GM23248 (cell line): ENCODE measurements at regions not wholly inside any gene's neighbourhood (a gene's known extent, or its start where the extent isn't known, plus 50 kb on each side); places are given as distances from the start of the nearest gene placed in this dataset.

Source experiments
- DNase-seq: peaks from one replicate; pipeline ENCODE4 v3.0.0-alpha.2; 2015
- H2AFZ ChIP-seq: fragments of 200-600 bp; sonication (generic); 2 replicates; pipeline ENCODE4 v1.6.1; 2016; ENCODE audit warnings: antibody characterized with exemption
- H3F3A ChIP-seq: fragments of 200-600 bp; sonication (generic); 2 replicates; pipeline ENCODE4 v1.6.1; 2016; ENCODE audit warnings: mild to moderate bottlenecking, antibody characterized with exemption, mixed run types; ENCODE audit not compliant: insufficient read depth
- H3K27ac ChIP-seq: fragments of 200-600 bp; sonication (generic); 2 replicates; pipeline ENCODE4 v1.5.1; 2016; ENCODE audit warnings: mild to moderate bottlenecking
- H3K27me3 ChIP-seq: fragments of 200-600 bp; sonication (generic); replicated peaks from 2 replicates; pipeline ENCODE4 v1.6.1; 2016; ENCODE audit warnings: mild to moderate bottlenecking; ENCODE audit not compliant: insufficient read depth
- H3K36me3 ChIP-seq: fragments of 200-600 bp; sonication (generic); 2 replicates; pipeline ENCODE4 v1.6.1; 2016; ENCODE audit warnings: low read depth, mild to moderate bottlenecking
- H3K4me1 ChIP-seq: fragments of 200-600 bp; sonication (generic); 2 replicates; pipeline ENCODE4 v1.6.1; 2016; ENCODE audit warnings: mild to moderate bottlenecking; ENCODE audit not compliant: insufficient read depth
- H3K4me2 ChIP-seq: fragments of 200-600 bp; sonication (generic); one replicate; pipeline ENCODE4 v1.6.1; 2016; ENCODE audit warnings: mild to moderate bottlenecking; ENCODE audit not compliant: unreplicated experiment
- H3K4me3 ChIP-seq: fragments of 200-600 bp; sonication (generic); 2 replicates; pipeline ENCODE4 v1.5.1; 2016; ENCODE audit warnings: mild to moderate bottlenecking
- H3K79me2 ChIP-seq: fragments of 200-600 bp; sonication (generic); 2 replicates; pipeline ENCODE4 v1.6.1; 2016; ENCODE audit warnings: mild to moderate bottlenecking; ENCODE audit not compliant: insufficient read depth
- H3K9ac ChIP-seq: fragments of 200-600 bp; sonication (generic); 2 replicates; pipeline ENCODE4 v1.6.1; 2016; ENCODE audit warnings: mild to moderate bottlenecking
- H3K9me2 ChIP-seq: fragments of 200-600 bp; sonication (generic); 2 replicates; pipeline ENCODE4 v1.6.1; 2016; ENCODE audit warnings: mixed run types, mild to moderate bottlenecking, moderate library complexity; ENCODE audit not compliant: insufficient read depth
- H3K9me3 ChIP-seq: fragments of 200-600 bp; sonication (generic); one replicate; pipeline ENCODE4 v1.6.1; 2017; ENCODE audit warnings: low read depth
- H4K20me1 ChIP-seq: fragments of 200-600 bp; sonication (generic); 2 replicates; pipeline ENCODE4 v1.6.0; 2016; ENCODE audit not compliant: insufficient read depth
- EZH2 ChIP-seq: fragments of 200-600 bp; sonication (generic); IDR thresholded peaks from 2 replicates; pipeline ENCODE4 v1.6.1; 2018; ENCODE audit warnings: antibody characterized with exemption, mild to moderate bottlenecking; ENCODE audit not compliant: insufficient read depth, poor library complexity, severe bottlenecking
- EZH2phosphoT487 ChIP-seq: fragments of 200-600 bp; sonication (generic); IDR thresholded peaks from 2 replicates; pipeline ENCODE4 v1.6.1; 2018; ENCODE audit warnings: antibody characterized with exemption, moderate library complexity, mild to moderate bottlenecking, low read depth; ENCODE audit not compliant: insufficient read depth
- WGBS, 2 experiments: methylation state at CpG; one replicate each; pipeline ENCODE4 v1.1.6; 2015 to 2017; ENCODE audit warnings: low lambda C conversion rate in 2 of 2, low coverage in 1 of 2; ENCODE audit errors: missing lambda C conversion rate in 2 of 2; 5-methylcytosine and 5-hydroxymethylcytosine counted together
- in situ Hi-C: fragments of 300-500 bp; cut with MboI; formaldehyde crosslinking; loops from 2 replicates; pipeline ENCODE4 v1.15.0; 2020

- H3K9me2 ChIP-seq: no peaks in the 10 kb centered on the region
- H3K9ac ChIP-seq: no peak overlapping the region
- in situ Hi-C loops: no loop called here
- H3K27ac ChIP-seq: no peak overlapping the region
- no peaks in the 10 kb centered on the region for H4K20me1 ChIP-seq
- H3K4me1 ChIP-seq: peaks cover 32% of the 10 kb centered on the region
- no peaks in the 10 kb centered on the region for H3K36me3 ChIP-seq
- DNase-seq: no peak
- H2AFZ ChIP-seq: no peak overlapping the region
- H3K27me3 ChIP-seq: no peaks in the 10 kb centered on the region
- peaks cover 12% of the 10 kb centered on the region for H3F3A ChIP-seq
- peak overlapping the region; percentile 1 for H3K4me2 ChIP-seq
- H3K4me3 ChIP-seq: no peak overlapping the region
- no peaks in the 10 kb centered on the region for H3K79me2 ChIP-seq
- TF ChIP-seq EZH2phosphoT487: no peak
- no peak for TF ChIP-seq EZH2
- no peaks in the 10 kb centered on the region for H3K9me3 ChIP-seq
- WGBS, 2 experiments: 88 to 89% methylated on average over 13 of the region's 13 CpGs
Measured at GRCh38 chr21:41653243-41653953, 113.5 kb downstream of the RIPK4 start.

- no peaks in the 10 kb centered on the region for H3K9me2 ChIP-seq
- H3K4me1 ChIP-seq: peaks cover 37% of the 10 kb centered on the region
- no peaks in the 10 kb centered on the region for H3K36me3 ChIP-seq
- H3K9me3 ChIP-seq: no peaks in the 10 kb centered on the region
- WGBS, 2 experiments: 66 to 72% methylated on average over 6 of the region's 6 CpGs
- in situ Hi-C loops: no loop called here
- no peak overlapping the region for H3K27ac ChIP-seq
- no peaks in the 10 kb centered on the region for H3K27me3 ChIP-seq
- H3K9ac ChIP-seq: no peak overlapping the region
- peaks cover 12% of the 10 kb centered on the region for H3F3A ChIP-seq
- H2AFZ ChIP-seq: no peak overlapping the region
- H4K20me1 ChIP-seq: no peaks in the 10 kb centered on the region
- peak overlapping the region; percentile 13 for H3K4me2 ChIP-seq
- TF ChIP-seq EZH2: no peak
- TF ChIP-seq EZH2phosphoT487: no peak
- H3K79me2 ChIP-seq: no peaks in the 10 kb centered on the region
- DNase-seq: peak; percentile 62
- H3K4me3 ChIP-seq: no peak overlapping the region
Measured at GRCh38 chr21:41651830-41652229, 115.0 kb downstream of the RIPK4 start.

- TF ChIP-seq EZH2phosphoT487: no peak
- no peak for TF ChIP-seq EZH2
- DNase-seq: peak; percentile 28
- Histone ChIP-seq H3K79me2 (no peaks in the 10 kb centered on the region), H3K4me3 (no peak overlapping the region), H3K9me2 (no peaks in the 10 kb centered on the region), H3K4me2 (peak overlapping the region; percentile 13), H3K27me3 (no peaks in the 10 kb centered on the region), H3F3A (peaks cover 12% of the 10 kb centered on the region), H2AFZ (no peak overlapping the region), H3K36me3 (no peaks in the 10 kb centered on the region), H3K4me1 (peaks cover 37% of the 10 kb centered on the region), H3K27ac (no peak overlapping the region), H3K9me3 (no peaks in the 10 kb centered on the region), H4K20me1 (no peaks in the 10 kb centered on the region), H3K9ac (no peak overlapping the region)
- WGBS, 2 experiments: 21 to 22% methylated on average over 8 of the region's 8 CpGs
- in situ Hi-C loops: no loop called here
Measured at GRCh38 chr21:41651406-41651805, 115.4 kb downstream of the RIPK4 start.

GRCh38 chr21:41650526-41651145 lies 116.2 kb downstream of the RIPK4 start:
- Histone ChIP-seq H3K4me3 (no peak overlapping the region), H3K36me3 (no peaks in the 10 kb centered on the region), H3K27me3 (no peaks in the 10 kb centered on the region), H2AFZ (no peak overlapping the region), H3K9me3 (no peaks in the 10 kb centered on the region), H3F3A (peaks cover 12% of the 10 kb centered on the region), H3K79me2 (no peaks in the 10 kb centered on the region), H3K4me2 (no peak overlapping the region), H3K4me1 (peaks cover 37% of the 10 kb centered on the region), H3K27ac (no peak overlapping the region), H4K20me1 (no peaks in the 10 kb centered on the region), H3K9me2 (no peaks in the 10 kb centered on the region), H3K9ac (no peak overlapping the region)
- in situ Hi-C loops: no loop called here
- no peak for TF ChIP-seq EZH2phosphoT487
- TF ChIP-seq EZH2: no peak
- no peak for DNase-seq
- 92% methylated on average over 19 of the region's 19 CpGs for WGBS, 2 experiments

GRCh38 chr21:41648591-41649031 lies 118.2 kb downstream of the RIPK4 start:
- Histone ChIP-seq H3K9me2 (no peaks in the 10 kb centered on the region), H3K27ac (peak overlapping the region; percentile 31; the same call in 1 of the 2 replicates), H3K27me3 (no peaks in the 10 kb centered on the region), H3K36me3 (no peaks in the 10 kb centered on the region), H2AFZ (no peak overlapping the region), H4K20me1 (no peaks in the 10 kb centered on the region), H3K4me1 (peaks cover 28% of the 10 kb centered on the region), H3K9me3 (no peaks in the 10 kb centered on the region), H3K9ac (no peak overlapping the region), H3F3A (peaks cover 9% of the 10 kb centered on the region), H3K4me3 (no peak overlapping the region), H3K79me2 (no peaks in the 10 kb centered on the region), H3K4me2 (peak overlapping the region; percentile 32)
- in situ Hi-C loops: no loop called here
- TF ChIP-seq EZH2 (no peak), EZH2phosphoT487 (no peak)
- DNase-seq: peak; percentile 84
- WGBS, 2 experiments: 57 to 63% methylated on average over 9 of the region's 9 CpGs
